HCEC 1CT (cell line): ENCODE measurements at regions not wholly inside any gene's neighbourhood (a gene's known extent, or its start where the extent isn't known, plus 50 kb on each side); places are given as distances from the start of the nearest gene placed in this dataset.
"Not testable (repeated sequence)": the region's sequence is repeated elsewhere in the genome, so short reads cannot be mapped to it uniquely, and the experiment has no call there.

Source experiments
- DNase-seq: peaks from one replicate; pipeline ENCODE4 v3.0.0-alpha.2; 2017

- no peak for DNase-seq
Observed at GRCh38 chr12:91640021-91640420, 457.4 kb upstream of the DCN start.

- no peak for DNase-seq
Observed at GRCh38 chr12:91639327-91639726, 456.7 kb upstream of the DCN start.

- DNase-seq = no peak
Observed at GRCh38 chr12:91637789-91638624, 455.4 kb upstream of the DCN start.

GRCh38 chr12:91636721-91637120 is 454.1 kb upstream of the DCN start:
- no peak for DNase-seq

- not testable (repeated sequence) for DNase-seq
Observed at GRCh38 chr12:91634386-91634713, 451.7 kb upstream of the DCN start.

- no peak for DNase-seq
Observed at GRCh38 chr12:91633734-91634357, 451.2 kb upstream of the DCN start.

- DNase-seq = no peak
Observed at GRCh38 chr12:91633206-91633605, 450.6 kb upstream of the DCN start.

- no peak for DNase-seq
Observed at GRCh38 chr12:91632042-91632786, 449.6 kb upstream of the DCN start.

- no peak for DNase-seq
Observed at GRCh38 chr12:91630596-91631293, 448.1 kb upstream of the DCN start.

GRCh38 chr12:91630083-91630482 is 447.5 kb upstream of the DCN start:
- DNase-seq = no peak

GRCh38 chr12:91629440-91629839 is 446.8 kb upstream of the DCN start:
- DNase-seq = no peak

- DNase-seq = no peak
Observed at GRCh38 chr12:91628656-91629055, 446.0 kb upstream of the DCN start.

GRCh38 chr12:91627225-91627624 is 444.6 kb upstream of the DCN start:
- no peak for DNase-seq

GRCh38 chr12:91622981-91623380 is 440.4 kb upstream of the DCN start:
- DNase-seq = no peak

- DNase-seq = no peak
Observed at GRCh38 chr12:91622037-91622436, 439.4 kb upstream of the DCN start.

- DNase-seq = no peak
Observed at GRCh38 chr12:91620992-91621391, 438.4 kb upstream of the DCN start.

GRCh38 chr12:91620422-91620821 is 437.8 kb upstream of the DCN start:
- no peak for DNase-seq

GRCh38 chr12:91618281-91618680 is 435.7 kb upstream of the DCN start:
- no peak for DNase-seq

GRCh38 chr12:91617818-91618217 is 435.2 kb upstream of the DCN start:
- DNase-seq = no peak

- no peak for DNase-seq
Observed at GRCh38 chr12:91616416-91616815, 433.8 kb upstream of the DCN start.

- DNase-seq = no peak
Observed at GRCh38 chr12:91613223-91613779, 430.7 kb upstream of the DCN start.

GRCh38 chr12:91610561-91610960 is 427.9 kb upstream of the DCN start:
- no peak for DNase-seq

GRCh38 chr12:91609283-91609682 is 426.7 kb upstream of the DCN start:
- DNase-seq = no peak
